ENCODE measurements at regions not wholly inside any gene's neighbourhood (a gene's known extent, or its start where the extent isn't known, plus 50 kb on each side); places are given as distances from the start of the nearest gene placed in this dataset.
"Not testable (repeated sequence)": the region's sequence is repeated elsewhere in the genome, so short reads cannot be mapped to it uniquely, and the experiment has no call there.

- H3K9me3 Mint-ChIP-seq, result peaks cover 12% of the 10 kb centered on the region
- H3K27ac Mint-ChIP-seq, result no peak overlapping the region
- no peaks in the 10 kb centered on the region for H3K27me3 Mint-ChIP-seq
- no peaks in the 10 kb centered on the region for H3K4me1 Mint-ChIP-seq (ENCODE audit: low read depth)
- no peak overlapping the region for H3K4me3 Mint-ChIP-seq
- H3K36me3 Mint-ChIP-seq (ENCODE audit: low read depth), result no peaks in the 10 kb centered on the region
Measured at GRCh38 chr3:161920196-161920595, 423.6 kb downstream of the OTOL1 start.

- Mint-ChIP-seq H3K4me3 (no peak overlapping the region), H3K27ac (no peak overlapping the region), H3K4me1 (ENCODE audit: low read depth) (no peaks in the 10 kb centered on the region), H3K36me3 (ENCODE audit: low read depth) (no peaks in the 10 kb centered on the region), H3K9me3 (peaks cover 9% of the 10 kb centered on the region), H3K27me3 (no peaks in the 10 kb centered on the region)
Measured at GRCh38 chr3:161925749-161926360, 429.2 kb downstream of the OTOL1 start.

DNA sequence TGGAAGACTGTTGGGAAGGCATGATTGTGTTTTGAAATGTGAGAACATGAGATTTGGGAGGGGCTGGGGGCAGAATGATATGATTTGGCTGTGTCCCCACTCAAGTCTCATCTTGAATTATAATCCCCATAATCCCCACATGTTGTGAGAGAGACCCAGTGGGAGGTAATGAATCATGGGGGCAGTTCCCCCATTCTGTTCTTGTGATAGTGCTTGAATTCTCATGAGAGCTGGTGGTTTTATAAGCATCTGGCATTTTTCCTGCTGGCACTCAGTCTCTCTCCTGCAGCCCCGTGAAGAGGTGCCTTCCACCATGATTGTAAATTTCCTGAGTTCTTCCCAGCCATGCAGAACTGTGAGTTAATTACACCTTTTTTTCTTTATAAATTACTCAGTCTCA is 430.5 kb downstream of the OTOL1 start:
- Mint-ChIP-seq H3K36me3 (ENCODE audit: low read depth) (no peaks in the 10 kb centered on the region), H3K27ac (no peak overlapping the region)

DNA sequence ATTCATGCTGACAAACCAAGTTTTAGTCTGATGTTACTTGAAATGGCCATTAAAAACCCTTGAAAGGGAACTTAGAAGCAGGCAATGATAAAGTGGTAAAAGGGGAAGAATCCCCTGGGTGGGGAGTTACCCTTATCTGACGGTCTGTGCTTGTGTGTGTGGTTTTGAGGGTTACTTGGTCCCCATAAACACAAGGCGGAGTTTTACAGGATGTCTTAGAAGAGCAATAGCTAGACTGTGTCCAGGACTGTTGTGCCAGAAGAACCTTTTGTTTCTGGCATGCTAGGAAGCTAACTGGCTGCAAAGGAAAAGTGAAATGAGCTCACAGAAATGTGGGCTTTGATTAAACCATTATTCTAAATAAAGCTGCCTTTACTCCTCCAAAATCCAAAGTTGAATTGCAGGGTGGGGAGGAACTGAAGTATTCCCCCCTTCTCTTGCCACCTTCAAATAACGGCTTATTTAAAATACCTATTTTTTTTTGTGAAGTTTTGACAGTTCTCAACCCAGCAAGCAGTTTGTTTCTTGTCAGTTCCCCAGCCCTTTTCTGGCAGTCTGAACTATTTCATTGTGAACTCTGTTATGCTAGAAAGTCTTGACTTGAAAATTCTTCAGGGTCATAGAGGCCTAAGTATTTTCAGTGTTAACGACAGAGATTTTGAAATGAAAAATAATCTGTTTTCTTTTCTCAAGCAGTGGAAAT is 443.5 kb downstream of the OTOL1 start:
- no peak overlapping the region for H3K4me3 Mint-ChIP-seq
- no peaks in the 10 kb centered on the region for H3K4me1 Mint-ChIP-seq (ENCODE audit: low read depth)
- H3K27ac Mint-ChIP-seq, result no peak overlapping the region
- no peaks in the 10 kb centered on the region for H3K27me3 Mint-ChIP-seq
- H3K9me3 Mint-ChIP-seq, result peaks cover 10% of the 10 kb centered on the region
- H3K36me3 Mint-ChIP-seq (ENCODE audit: low read depth), result no peaks in the 10 kb centered on the region

More for the DNA sequence above, 430.5 kb downstream of the OTOL1 start:
- Mint-ChIP-seq H3K9me3 (peaks cover 3% of the 10 kb centered on the region), H3K4me1 (ENCODE audit: low read depth) (no peaks in the 10 kb centered on the region), H3K27me3 (no peaks in the 10 kb centered on the region), H3K4me3 (no peak overlapping the region)

DNA sequence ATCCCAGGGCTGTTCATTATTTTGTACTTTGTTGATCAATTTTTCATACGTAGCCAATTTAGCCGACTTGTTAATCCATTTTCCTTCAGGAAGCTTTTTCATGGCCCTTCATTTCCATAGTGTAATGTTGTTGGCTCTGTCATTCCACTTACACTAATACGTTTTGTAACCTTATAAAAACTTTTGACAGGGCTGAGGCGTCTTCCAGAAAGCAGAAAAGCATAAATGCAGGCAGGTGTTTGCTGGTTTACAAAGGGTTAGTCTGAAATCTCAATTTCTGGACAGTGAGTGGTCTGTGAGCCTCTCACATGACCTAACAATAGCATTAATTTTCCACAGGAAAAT is 444.0 kb downstream of the OTOL1 start:
- Mint-ChIP-seq H3K27me3 (no peaks in the 10 kb centered on the region), H3K4me3 (no peak overlapping the region), H3K36me3 (ENCODE audit: low read depth) (no peaks in the 10 kb centered on the region), H3K4me1 (ENCODE audit: low read depth) (no peaks in the 10 kb centered on the region), H3K27ac (no peak overlapping the region), H3K9me3 (peaks cover 10% of the 10 kb centered on the region)

- Mint-ChIP-seq H3K4me1 (ENCODE audit: low read depth) (no peaks in the 10 kb centered on the region), H3K36me3 (ENCODE audit: low read depth) (no peaks in the 10 kb centered on the region), H3K27me3 (no peaks in the 10 kb centered on the region), H3K27ac (no peak overlapping the region), H3K4me3 (no peak overlapping the region), H3K9me3 (peaks cover 10% of the 10 kb centered on the region)
Measured at GRCh38 chr3:161941891-161942290, 445.3 kb downstream of the OTOL1 start.

- H3K36me3 Mint-ChIP-seq (ENCODE audit: low read depth); H3K27ac Mint-ChIP-seq; H3K27me3 Mint-ChIP-seq; H3K4me1 Mint-ChIP-seq (ENCODE audit: low read depth); H3K9me3 Mint-ChIP-seq; H3K4me3 Mint-ChIP-seq: not testable (repeated sequence)
Measured at GRCh38 chr3:161943801-161944345, 447.3 kb downstream of the OTOL1 start.

DNA sequence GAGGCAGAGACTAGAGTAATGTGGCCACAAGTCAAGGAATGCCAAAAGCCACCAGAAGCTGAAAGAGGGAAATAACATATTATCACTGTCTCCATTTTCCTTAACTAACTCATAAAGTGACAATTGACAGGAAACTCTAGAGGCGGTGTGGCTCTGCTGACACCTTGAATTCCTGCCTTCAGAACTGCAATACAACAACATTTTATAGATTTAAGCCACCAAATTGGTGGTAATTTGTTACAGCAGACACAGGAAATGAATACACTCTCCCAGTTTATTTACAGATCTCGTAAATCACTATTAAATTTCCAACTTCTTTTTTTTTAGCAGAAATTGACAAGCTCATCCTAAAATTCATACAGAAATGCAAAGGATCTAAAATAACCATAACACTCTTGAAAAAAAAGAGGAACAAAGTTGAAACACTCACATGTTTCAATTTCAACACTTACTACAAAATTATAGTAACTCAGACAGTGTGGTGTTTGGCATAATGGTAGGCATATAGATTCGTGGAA is 449.9 kb downstream of the OTOL1 start:
- H3K27me3 Mint-ChIP-seq, result no peaks in the 10 kb centered on the region
- H3K9me3 Mint-ChIP-seq, result peaks cover 6% of the 10 kb centered on the region

GRCh38 chr3:161950318-161950868 is 453.8 kb downstream of the OTOL1 start:
- no peak overlapping the region for H3K4me3 Mint-ChIP-seq
- H3K9me3 Mint-ChIP-seq, result peaks cover 7% of the 10 kb centered on the region
- no peaks in the 10 kb centered on the region for H3K27me3 Mint-ChIP-seq
- H3K4me1 Mint-ChIP-seq (ENCODE audit: low read depth), result no peaks in the 10 kb centered on the region
- no peaks in the 10 kb centered on the region for H3K36me3 Mint-ChIP-seq (ENCODE audit: low read depth)
- no peak overlapping the region for H3K27ac Mint-ChIP-seq

More for the DNA sequence above, 449.9 kb downstream of the OTOL1 start:
- Mint-ChIP-seq H3K36me3 (ENCODE audit: low read depth) (no peaks in the 10 kb centered on the region), H3K4me3 (no peak overlapping the region), H3K27ac (no peak overlapping the region), H3K4me1 (ENCODE audit: low read depth) (no peaks in the 10 kb centered on the region)

GRCh38 chr3:161957467-161957866 is 460.9 kb downstream of the OTOL1 start:
- Mint-ChIP-seq H3K4me3 (no peak overlapping the region), H3K27ac (no peak overlapping the region), H3K4me1 (ENCODE audit: low read depth) (no peaks in the 10 kb centered on the region), H3K36me3 (ENCODE audit: low read depth) (no peaks in the 10 kb centered on the region), H3K27me3 (no peaks in the 10 kb centered on the region), H3K9me3 (peaks cover 7% of the 10 kb centered on the region)

- H3K4me3 Mint-ChIP-seq, result no peak overlapping the region
- no peaks in the 10 kb centered on the region for H3K4me1 Mint-ChIP-seq (ENCODE audit: low read depth)
- H3K9me3 Mint-ChIP-seq, result peaks cover 11% of the 10 kb centered on the region
- H3K36me3 Mint-ChIP-seq (ENCODE audit: low read depth), result no peaks in the 10 kb centered on the region
- H3K27me3 Mint-ChIP-seq, result no peaks in the 10 kb centered on the region
- H3K27ac Mint-ChIP-seq, result no peak overlapping the region
Measured at GRCh38 chr3:161964857-161965256, 468.2 kb downstream of the OTOL1 start.

GRCh38 chr3:161969867-161970266 is 473.3 kb downstream of the OTOL1 start:
- H3K36me3 Mint-ChIP-seq (ENCODE audit: low read depth), result no peaks in the 10 kb centered on the region
- no peaks in the 10 kb centered on the region for H3K27me3 Mint-ChIP-seq
- H3K4me1 Mint-ChIP-seq (ENCODE audit: low read depth), result no peaks in the 10 kb centered on the region
- no peak overlapping the region for H3K4me3 Mint-ChIP-seq
- no peak overlapping the region for H3K27ac Mint-ChIP-seq
- H3K9me3 Mint-ChIP-seq, result peaks cover 4% of the 10 kb centered on the region

GRCh38 chr3:161975201-161975600 is 478.6 kb downstream of the OTOL1 start:
- H3K9me3 Mint-ChIP-seq, result no peaks in the 10 kb centered on the region
- no peaks in the 10 kb centered on the region for H3K27me3 Mint-ChIP-seq
- no peaks in the 10 kb centered on the region for H3K4me1 Mint-ChIP-seq (ENCODE audit: low read depth)
- H3K4me3 Mint-ChIP-seq, result no peak overlapping the region
- H3K27ac Mint-ChIP-seq, result no peak overlapping the region
- H3K36me3 Mint-ChIP-seq (ENCODE audit: low read depth), result no peaks in the 10 kb centered on the region

GRCh38 chr3:161977063-161977462 is 480.5 kb downstream of the OTOL1 start:
- no peak overlapping the region for H3K4me3 Mint-ChIP-seq

DNA sequence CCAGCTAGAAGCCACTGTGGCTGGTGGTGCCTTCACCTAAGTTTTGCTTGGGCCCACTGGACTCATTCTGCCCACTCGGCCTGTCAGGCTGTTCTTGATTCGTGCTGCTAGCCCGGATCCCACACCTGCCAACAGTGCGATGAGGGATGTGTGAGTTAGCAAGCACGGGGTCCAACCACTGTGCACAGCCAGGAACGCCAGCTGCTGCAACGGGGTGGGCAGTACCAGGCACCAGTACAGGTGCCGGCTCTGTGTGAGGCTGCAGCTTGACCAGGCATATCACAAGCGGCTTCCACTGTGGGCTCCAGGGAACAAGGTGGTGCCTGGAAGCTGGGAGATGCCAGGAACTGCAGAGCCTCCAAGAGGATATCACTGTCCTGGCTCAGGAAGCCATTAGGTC is 481.2 kb downstream of the OTOL1 start:
- Mint-ChIP-seq H3K27me3 (no peaks in the 10 kb centered on the region), H3K36me3 (ENCODE audit: low read depth) (no peaks in the 10 kb centered on the region), H3K27ac (no peak overlapping the region), H3K4me1 (ENCODE audit: low read depth) (no peaks in the 10 kb centered on the region), H3K9me3 (no peaks in the 10 kb centered on the region), H3K4me3 (no peak overlapping the region)

More at GRCh38 chr3:161977063-161977462, 480.5 kb downstream of the OTOL1 start:
- Mint-ChIP-seq H3K27me3 (no peaks in the 10 kb centered on the region), H3K9me3 (no peaks in the 10 kb centered on the region), H3K4me1 (ENCODE audit: low read depth) (no peaks in the 10 kb centered on the region), H3K36me3 (ENCODE audit: low read depth) (no peaks in the 10 kb centered on the region), H3K27ac (no peak overlapping the region)
